HL-60 (cell line): ENCODE measurements at regions not wholly inside any gene's neighbourhood (a gene's known extent, or its start where the extent isn't known, plus 50 kb on each side); places are given as distances from the start of the nearest gene placed in this dataset.

ENCODE experiments used
- DNase-seq, 2 experiments: peaks; one replicate each; pipeline ENCODE4 v3.0.0-alpha.2; 2010 to 2020; ENCODE audit warnings: low read depth in 1 of 2, low spot score in 1 of 2
- H3K27ac ChIP-seq: fragments of 250-450 bp; sonication (Bioruptor Pico); replicated peaks from 2 replicates; pipeline ENCODE4 v1.5.1; 2020; ENCODE audit warnings: mild to moderate bottlenecking, moderate library complexity
- H3K27me3 ChIP-seq: fragments of 250-450 bp; sonication (Bioruptor Pico); 2 replicates; pipeline ENCODE4 v1.5.1; 2021; ENCODE audit warnings: mild to moderate bottlenecking, moderate library complexity; ENCODE audit not compliant: insufficient read depth, poor library complexity, severe bottlenecking
- H3K4me3 ChIP-seq: replicated peaks from 2 replicates; pipeline ENCODE4 v1.5.1; 2011; ENCODE audit warnings: mild to moderate bottlenecking, control low read depth, low read length; ENCODE audit not compliant: insufficient read depth
- GABPA ChIP-seq: IDR thresholded peaks from 2 replicates; pipeline ENCODE4 v1.6.1; 2012; ENCODE audit warnings: low read depth
- POLR2AphosphoS5 ChIP-seq: IDR thresholded peaks from 2 replicates; pipeline ENCODE4 v1.6.1; 2012; ENCODE audit warnings: low read depth
- SPI1 ChIP-seq: IDR thresholded peaks from 2 replicates; pipeline ENCODE4 v1.6.1; 2012; ENCODE audit warnings: low read depth, mild to moderate bottlenecking, borderline replicate concordance
- TF ChIP-seq, protein P1 (sequence below): IDR thresholded peaks from 2 replicates; pipeline ENCODE4 v1.6.1; 2012; ENCODE audit warnings: low read depth; ENCODE audit not compliant: insufficient replicate concordance
- TF ChIP-seq, protein P2 (sequence below): IDR thresholded peaks from one replicate; pipeline ENCODE4 v1.5.1; 2011; ENCODE audit warnings: low read length, control low read depth, inconsistent platforms; ENCODE audit not compliant: insufficient read depth

DNA sequence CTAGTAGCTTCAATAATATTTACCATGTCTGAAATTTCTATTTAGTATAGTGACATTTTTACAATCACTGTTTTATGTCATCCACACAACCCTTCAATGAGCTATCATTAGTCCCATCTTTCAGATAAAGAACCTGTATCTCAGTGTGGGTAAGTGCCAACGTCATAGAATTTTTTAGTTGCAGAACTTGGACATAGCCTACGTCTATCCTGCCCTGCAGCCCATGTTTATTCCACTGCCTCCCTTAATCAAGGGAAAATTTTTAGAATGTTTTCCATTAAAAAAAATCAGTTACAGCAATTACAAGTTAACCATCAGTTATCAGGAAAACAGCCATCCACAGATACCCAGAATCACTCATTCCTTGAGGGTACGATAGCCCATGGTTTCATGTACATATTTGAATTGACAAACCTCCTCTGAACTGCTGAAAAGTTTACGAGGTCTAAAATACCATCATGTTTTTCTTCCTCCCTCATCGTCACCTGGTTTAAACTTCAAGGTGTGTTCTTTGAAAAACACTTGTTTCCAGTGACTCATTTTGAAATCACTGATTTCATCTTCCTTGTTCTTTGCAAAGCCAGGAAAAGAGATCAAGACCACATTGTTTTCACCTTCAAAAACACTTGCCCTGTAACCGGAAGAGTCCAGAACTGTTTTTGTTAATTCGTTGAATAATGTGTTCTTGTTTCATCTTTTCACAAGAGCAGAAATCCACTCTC is 100.9 kb downstream of the FAM76B start:
- TF ChIP-seq POLR2AphosphoS5 (no peak), GABPA (no peak), SPI1 (no peak)
- TF ChIP-seq, protein P1, sequence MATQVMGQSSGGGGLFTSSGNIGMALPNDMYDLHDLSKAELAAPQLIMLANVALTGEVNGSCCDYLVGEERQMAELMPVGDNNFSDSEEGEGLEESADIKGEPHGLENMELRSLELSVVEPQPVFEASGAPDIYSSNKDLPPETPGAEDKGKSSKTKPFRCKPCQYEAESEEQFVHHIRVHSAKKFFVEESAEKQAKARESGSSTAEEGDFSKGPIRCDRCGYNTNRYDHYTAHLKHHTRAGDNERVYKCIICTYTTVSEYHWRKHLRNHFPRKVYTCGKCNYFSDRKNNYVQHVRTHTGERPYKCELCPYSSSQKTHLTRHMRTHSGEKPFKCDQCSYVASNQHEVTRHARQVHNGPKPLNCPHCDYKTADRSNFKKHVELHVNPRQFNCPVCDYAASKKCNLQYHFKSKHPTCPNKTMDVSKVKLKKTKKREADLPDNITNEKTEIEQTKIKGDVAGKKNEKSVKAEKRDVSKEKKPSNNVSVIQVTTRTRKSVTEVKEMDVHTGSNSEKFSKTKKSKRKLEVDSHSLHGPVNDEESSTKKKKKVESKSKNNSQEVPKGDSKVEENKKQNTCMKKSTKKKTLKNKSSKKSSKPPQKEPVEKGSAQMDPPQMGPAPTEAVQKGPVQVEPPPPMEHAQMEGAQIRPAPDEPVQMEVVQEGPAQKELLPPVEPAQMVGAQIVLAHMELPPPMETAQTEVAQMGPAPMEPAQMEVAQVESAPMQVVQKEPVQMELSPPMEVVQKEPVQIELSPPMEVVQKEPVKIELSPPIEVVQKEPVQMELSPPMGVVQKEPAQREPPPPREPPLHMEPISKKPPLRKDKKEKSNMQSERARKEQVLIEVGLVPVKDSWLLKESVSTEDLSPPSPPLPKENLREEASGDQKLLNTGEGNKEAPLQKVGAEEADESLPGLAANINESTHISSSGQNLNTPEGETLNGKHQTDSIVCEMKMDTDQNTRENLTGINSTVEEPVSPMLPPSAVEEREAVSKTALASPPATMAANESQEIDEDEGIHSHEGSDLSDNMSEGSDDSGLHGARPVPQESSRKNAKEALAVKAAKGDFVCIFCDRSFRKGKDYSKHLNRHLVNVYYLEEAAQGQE = no peak
- TF ChIP-seq, protein P2, sequence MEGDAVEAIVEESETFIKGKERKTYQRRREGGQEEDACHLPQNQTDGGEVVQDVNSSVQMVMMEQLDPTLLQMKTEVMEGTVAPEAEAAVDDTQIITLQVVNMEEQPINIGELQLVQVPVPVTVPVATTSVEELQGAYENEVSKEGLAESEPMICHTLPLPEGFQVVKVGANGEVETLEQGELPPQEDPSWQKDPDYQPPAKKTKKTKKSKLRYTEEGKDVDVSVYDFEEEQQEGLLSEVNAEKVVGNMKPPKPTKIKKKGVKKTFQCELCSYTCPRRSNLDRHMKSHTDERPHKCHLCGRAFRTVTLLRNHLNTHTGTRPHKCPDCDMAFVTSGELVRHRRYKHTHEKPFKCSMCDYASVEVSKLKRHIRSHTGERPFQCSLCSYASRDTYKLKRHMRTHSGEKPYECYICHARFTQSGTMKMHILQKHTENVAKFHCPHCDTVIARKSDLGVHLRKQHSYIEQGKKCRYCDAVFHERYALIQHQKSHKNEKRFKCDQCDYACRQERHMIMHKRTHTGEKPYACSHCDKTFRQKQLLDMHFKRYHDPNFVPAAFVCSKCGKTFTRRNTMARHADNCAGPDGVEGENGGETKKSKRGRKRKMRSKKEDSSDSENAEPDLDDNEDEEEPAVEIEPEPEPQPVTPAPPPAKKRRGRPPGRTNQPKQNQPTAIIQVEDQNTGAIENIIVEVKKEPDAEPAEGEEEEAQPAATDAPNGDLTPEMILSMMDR = no peak
- no peak for DNase-seq
- H3K27ac ChIP-seq = no peak overlapping the region

DNA sequence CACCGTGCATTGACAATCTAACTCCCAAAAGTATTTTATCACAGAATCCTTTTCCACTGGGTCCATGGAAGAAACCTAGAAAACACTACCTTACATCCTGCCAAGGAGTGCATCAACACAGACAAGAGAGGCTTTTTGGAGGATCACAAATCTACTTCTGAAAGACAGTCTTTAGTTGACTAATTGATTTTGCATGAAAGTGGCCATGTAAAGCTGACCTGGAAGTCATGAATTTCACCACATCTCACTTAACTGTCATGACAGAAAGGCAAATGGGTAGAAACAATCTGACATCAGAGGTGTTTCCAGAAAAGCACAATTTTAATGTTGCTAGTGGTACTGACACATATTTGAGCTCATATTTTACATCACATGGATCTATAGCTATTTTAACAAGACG is 101.6 kb downstream of the FAM76B start:
- Histone ChIP-seq H3K27ac (no peak overlapping the region), H3K27me3 (no peaks in the 10 kb centered on the region), H3K4me3 (no peak overlapping the region)
- DNase-seq = no peak
- TF ChIP-seq, protein P2 = no peak
- TF ChIP-seq, protein P1 = no peak
- TF ChIP-seq POLR2AphosphoS5 = no peak
- TF ChIP-seq SPI1 = no peak

More for the DNA sequence above, 100.9 kb downstream of the FAM76B start:
- Histone ChIP-seq H3K4me3 (no peak overlapping the region), H3K27me3 (no peaks in the 10 kb centered on the region)

DNA sequence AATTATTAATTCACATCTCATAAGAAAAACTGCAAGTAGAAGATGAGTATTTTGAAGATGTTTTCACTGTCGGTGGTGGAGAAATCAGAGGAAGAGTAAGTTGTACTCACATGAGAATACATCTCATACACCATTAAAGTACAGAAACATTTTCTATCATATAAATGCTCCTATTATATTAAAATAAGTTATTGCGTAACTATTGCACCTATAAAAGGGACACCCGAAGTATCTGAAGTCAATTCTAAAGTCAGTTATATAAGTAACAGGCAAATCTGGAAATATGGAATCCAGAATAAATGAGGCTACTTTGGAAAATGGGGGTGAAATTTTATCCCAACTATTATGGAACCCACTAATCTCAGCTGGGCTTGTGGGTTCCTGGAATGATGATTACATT is 103.3 kb downstream of the FAM76B start:
- DNase-seq = no peak
- no peak overlapping the region for H3K27ac ChIP-seq
- no peak for TF ChIP-seq GABPA

DNA sequence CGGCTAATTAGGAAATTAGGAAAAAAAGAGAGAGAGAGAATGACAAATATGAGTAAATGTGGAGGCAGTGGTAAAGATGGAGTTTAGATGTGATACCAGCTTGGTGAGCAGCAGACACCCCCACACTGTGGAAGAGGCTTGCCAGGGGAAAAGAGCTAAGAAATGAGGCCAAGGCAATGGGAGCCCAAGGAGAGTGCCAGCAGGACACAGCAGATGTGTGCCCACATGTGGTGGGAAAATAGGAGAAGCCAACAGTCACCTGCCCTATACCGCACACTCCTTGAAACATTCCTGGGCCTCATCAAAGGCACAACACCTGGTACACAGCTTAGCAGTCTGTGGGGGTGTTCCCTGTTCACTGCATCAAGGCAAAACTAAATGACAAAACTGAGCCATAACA is 104.9 kb downstream of the FAM76B start:
- Histone ChIP-seq H3K27me3 (no peaks in the 10 kb centered on the region), H3K4me3 (no peak overlapping the region), H3K27ac (no peak overlapping the region)
- no peak for DNase-seq
- no peak for TF ChIP-seq POLR2AphosphoS5
- TF ChIP-seq SPI1 = no peak
- TF ChIP-seq, protein P2 = no peak
- TF ChIP-seq GABPA = no peak
- TF ChIP-seq, protein P1 = no peak

More for the DNA sequence above, 103.3 kb downstream of the FAM76B start:
- no peak overlapping the region for H3K4me3 ChIP-seq
- H3K27me3 ChIP-seq = no peaks in the 10 kb centered on the region
